Thyroid gland (tissue), 4 donors: ENCODE measurements at regions not wholly inside any gene's neighbourhood (a gene's known extent, or its start where the extent isn't known, plus 50 kb on each side); places are given as distances from the start of the nearest gene placed in this dataset.
"Not testable (repeated sequence)": the region's sequence is repeated elsewhere in the genome, so short reads cannot be mapped to it uniquely, and the experiment has no call there.

Experiments
- DNase-seq, 2 donors: peaks; one replicate each; pipeline ENCODE4 v3.0.0-alpha.2; 2019
- H3K27ac ChIP-seq, 3 donors: fragments of 200-600 bp; sonication (generic); 1 replicate in 2 of 3; 2 replicates in 1 of 3; pipeline ENCODE4 v1.5.1; 2016 to 2019; ENCODE audit warnings: mild to moderate bottlenecking in 1 of 3, moderate library complexity in 1 of 3
- H3K27me3 ChIP-seq: fragments of 200-600 bp; sonication (generic); one replicate; pipeline ENCODE4 v1.5.1; 2019
- H3K36me3 ChIP-seq, 2 donors: fragments of 200-600 bp; sonication (generic); one replicate each; pipeline ENCODE4 v1.5.1; 2016 to 2019
- H3K4me1 ChIP-seq, 2 donors: fragments of 200-600 bp; sonication (generic); one replicate each; pipeline ENCODE4 v1.5.1; 2017 to 2019
- H3K4me3 ChIP-seq, 3 donors: fragments of 200-600 bp; sonication (generic); replicated peaks in 1 of 3; 1 replicate in 2 of 3; 2 replicates in 1 of 3; pipeline ENCODE4 v1.5.1; 2016; ENCODE audit warnings: mild to moderate bottlenecking in 1 of 3
- H3K9me3 ChIP-seq: fragments of 200-600 bp; sonication (generic); one replicate; pipeline ENCODE4 v1.5.1; 2017
- CTCF ChIP-seq, 6 experiments: fragments of 200-600 bp in 3 of 6; fragments of 450-650 bp in 3 of 6; sonication (generic) in 3 of 6; IDR thresholded peaks; one replicate each; pipeline ENCODE4 v1.5.1; 2016 to 2019; ENCODE audit warnings: antibody characterized with exemption in 6 of 6, mild to moderate bottlenecking in 2 of 6, inconsistent platforms in 1 of 6, moderate library complexity in 1 of 6
- POLR2A ChIP-seq, 2 donors: fragments of 450-650 bp; IDR thresholded peaks; one replicate each; pipeline ENCODE4 v1.6.1; 2017; ENCODE audit warnings: antibody characterized with exemption in 2 of 2, mild to moderate bottlenecking in 2 of 2, moderate library complexity in 1 of 2
- WGBS, 2 donors: methylation state at CpG; one replicate each; pipeline ENCODE4 v1.1.5; 2017; 5-methylcytosine and 5-hydroxymethylcytosine counted together
- intact Hi-C: fragments of 100-400 bp; cut with DNase I; formaldehyde crosslinking; loops from one replicate; pipeline ENCODE4 v1.15.1; 2023

GRCh38 chr17:30697619-30698460, 126.7 kb downstream of the CRLF3 start:
- H3K4me3 ChIP-seq, H3K27me3 ChIP-seq, intact Hi-C loops, H3K27ac ChIP-seq, H3K9me3 ChIP-seq, H3K36me3 ChIP-seq: not testable (repeated sequence)
- H3K4me1 ChIP-seq: peaks cover 3 to 10% of the 10 kb centered on the region in 2 donors
- peak; percentile 76 to 79 for DNase-seq
- peak; percentile 70 to 97 (median 90) for TF ChIP-seq CTCF (IDR thresholded peaks at IDR 0.05)
- 6 to 9% methylated on average over 26 to 30 of the region's 32 CpGs for WGBS, 2 donors

GRCh38 chr17:30696234-30696633, 128.3 kb downstream of the CRLF3 start:
- no peak overlapping the region for H3K27ac ChIP-seq
- H3K27me3 ChIP-seq: no peaks in the 10 kb centered on the region
- H3K4me1 ChIP-seq: peaks cover 3 to 10% of the 10 kb centered on the region in 2 donors
- intact Hi-C loops: no loop called here
- TF ChIP-seq POLR2A (IDR thresholded peaks at IDR 0.05) (no peak), CTCF (IDR thresholded peaks at IDR 0.05) (no peak)
- DNase-seq: no peak
- no peaks in the 10 kb centered on the region for H3K36me3 ChIP-seq
- WGBS, 2 donors: 95 to 97% methylated on average over 5 of the region's 5 CpGs
- H3K4me3 ChIP-seq: no peak overlapping the region
- H3K9me3 ChIP-seq: no peaks in the 10 kb centered on the region

GRCh38 chr17:30695265-30695811, 129.2 kb downstream of the CRLF3 start:
- H3K4me3 ChIP-seq, H3K27me3 ChIP-seq, DNase-seq, H3K27ac ChIP-seq, H3K36me3 ChIP-seq, intact Hi-C loops, H3K9me3 ChIP-seq: not testable (repeated sequence)
- 74 to 84% methylated on average over 1 of the region's 1 CpG for WGBS, 2 donors
- H3K4me1 ChIP-seq: peaks cover 3 to 10% of the 10 kb centered on the region in 2 donors

GRCh38 chr17:30693772-30694171, 130.7 kb downstream of the CRLF3 start:
- H3K27ac ChIP-seq, H3K4me3 ChIP-seq, H3K27me3 ChIP-seq, H3K36me3 ChIP-seq, intact Hi-C loops, H3K9me3 ChIP-seq: not testable (repeated sequence)
- peak in 1 of 6 experiments; percentile 19 for TF ChIP-seq CTCF (IDR thresholded peaks at IDR 0.05)
- H3K4me1 ChIP-seq: peaks cover 3 to 10% of the 10 kb centered on the region in 2 donors
- DNase-seq: peak; percentile 12 to 30
- WGBS, 2 donors: 2 to 10% methylated on average over 11 to 17 of the region's 20 CpGs

GRCh38 chr17:30689266-30690000, 135.1 kb downstream of the CRLF3 start:
- H3K27me3 ChIP-seq, H3K9me3 ChIP-seq, H3K27ac ChIP-seq, DNase-seq, H3K4me3 ChIP-seq, H3K4me1 ChIP-seq, H3K36me3 ChIP-seq, intact Hi-C loops: not testable (repeated sequence)
- WGBS, 2 donors: 78 to 83% methylated on average over 14 of the region's 14 CpGs

GRCh38 chr17:30686538-30687479, 137.7 kb downstream of the CRLF3 start:
- H3K4me1 ChIP-seq, H3K9me3 ChIP-seq, H3K4me3 ChIP-seq, DNase-seq, intact Hi-C loops, H3K36me3 ChIP-seq, H3K27ac ChIP-seq, H3K27me3 ChIP-seq: not testable (repeated sequence)
- WGBS, 2 donors: 35 to 41% methylated on average over 27 to 28 of the region's 28 CpGs

GRCh38 chr17:30682280-30682679, 142.2 kb downstream of the CRLF3 start:
- H3K27me3 ChIP-seq, H3K9me3 ChIP-seq, intact Hi-C loops, H3K4me3 ChIP-seq, DNase-seq, H3K27ac ChIP-seq, H3K36me3 ChIP-seq, H3K4me1 ChIP-seq: not testable (repeated sequence)
- WGBS, 2 donors: 96 to 99% methylated on average over 4 of the region's 4 CpGs

GRCh38 chr17:30680681-30681080, 143.8 kb downstream of the CRLF3 start:
- H3K4me3 ChIP-seq, DNase-seq, H3K27me3 ChIP-seq, H3K4me1 ChIP-seq, intact Hi-C loops, H3K27ac ChIP-seq, H3K9me3 ChIP-seq, H3K36me3 ChIP-seq: not testable (repeated sequence)
- 56 to 62% methylated on average over 4 to 5 of the region's 5 CpGs for WGBS, 2 donors
